ENCODE measurements at regions not wholly inside any gene's neighbourhood (a gene's known extent, or its start where the extent isn't known, plus 50 kb on each side); places are given as distances from the start of the nearest gene placed in this dataset.
"Not testable (repeated sequence)": the region's sequence is repeated elsewhere in the genome, so short reads cannot be mapped to it uniquely, and the experiment has no call there.

- Histone ChIP-seq H3K27me3 (ENCODE audit: insufficient read depth, low read length) (no peaks in the 10 kb centered on the region), H3K79me2 (ENCODE audit: insufficient read depth, low read length) (no peaks in the 10 kb centered on the region), H3K36me3 (ENCODE audit: insufficient read depth, low read length) (no peaks in the 10 kb centered on the region), H3K9me3 (ENCODE audit: low read depth, low read length) (no peaks in the 10 kb centered on the region), H3K4me2 (ENCODE audit: insufficient read depth, low read length) (no peak overlapping the region), H2AFZ (ENCODE audit: low read length) (no peak overlapping the region), H3K4me3 (ENCODE audit: insufficient read depth, low read length) (no peak overlapping the region), H3K27ac (ENCODE audit: low read depth, low read length) (no peak overlapping the region), H4K20me1 (ENCODE audit: insufficient read depth, low read length) (no peaks in the 10 kb centered on the region), H3K4me1 (ENCODE audit: insufficient read depth, low read length) (no peaks in the 10 kb centered on the region)
- no peak for TF ChIP-seq CTCF (IDR thresholded peaks at IDR 0.05; ENCODE audit: extremely low read depth, low read depth, low read length)
- DNase-seq (ENCODE audit: insufficient read length, low spot score, missing footprints), result no peak
These were observed 73.8 kb downstream of the TTC6 start for GRCh38 chr14:37669242-37669641.

GRCh38 chr14:37673439-37673838 lies 78.0 kb downstream of the TTC6 start:
- no peak overlapping the region for H2AFZ ChIP-seq (ENCODE audit: low read length)
- H3K79me2 ChIP-seq (ENCODE audit: insufficient read depth, low read length), result no peaks in the 10 kb centered on the region
- no peaks in the 10 kb centered on the region for H3K36me3 ChIP-seq (ENCODE audit: insufficient read depth, low read length)
- no peaks in the 10 kb centered on the region for H3K4me1 ChIP-seq (ENCODE audit: insufficient read depth, low read length)
- H3K27me3 ChIP-seq (ENCODE audit: insufficient read depth, low read length), result no peaks in the 10 kb centered on the region
- no peak overlapping the region for H3K27ac ChIP-seq (ENCODE audit: low read depth, low read length)
- H3K9me3 ChIP-seq (ENCODE audit: low read depth, low read length), result no peaks in the 10 kb centered on the region
- H4K20me1 ChIP-seq (ENCODE audit: insufficient read depth, low read length), result no peaks in the 10 kb centered on the region
- H3K4me3 ChIP-seq (ENCODE audit: insufficient read depth, low read length), result no peak overlapping the region
- H3K4me2 ChIP-seq (ENCODE audit: insufficient read depth, low read length), result no peak overlapping the region
- DNase-seq (ENCODE audit: insufficient read length, low spot score, missing footprints), result no peak
- TF ChIP-seq CTCF (IDR thresholded peaks at IDR 0.05; ENCODE audit: extremely low read depth, low read depth, low read length), result no peak

GRCh38 chr14:37678916-37679315 lies 83.5 kb downstream of the TTC6 start:
- no peaks in the 10 kb centered on the region for H4K20me1 ChIP-seq (ENCODE audit: insufficient read depth, low read length)
- H3K36me3 ChIP-seq (ENCODE audit: insufficient read depth, low read length), result no peaks in the 10 kb centered on the region
- DNase-seq (ENCODE audit: insufficient read length, low spot score, missing footprints), result no peak
- H2AFZ ChIP-seq (ENCODE audit: low read length), result no peak overlapping the region
- no peaks in the 10 kb centered on the region for H3K9me3 ChIP-seq (ENCODE audit: low read depth, low read length)
- H3K4me2 ChIP-seq (ENCODE audit: insufficient read depth, low read length), result no peak overlapping the region
- no peaks in the 10 kb centered on the region for H3K79me2 ChIP-seq (ENCODE audit: insufficient read depth, low read length)
- H3K4me1 ChIP-seq (ENCODE audit: insufficient read depth, low read length), result no peaks in the 10 kb centered on the region
- H3K27ac ChIP-seq (ENCODE audit: low read depth, low read length), result no peak overlapping the region
- H3K27me3 ChIP-seq (ENCODE audit: insufficient read depth, low read length), result no peaks in the 10 kb centered on the region
- no peak for TF ChIP-seq CTCF (IDR thresholded peaks at IDR 0.05; ENCODE audit: extremely low read depth, low read depth, low read length)
- H3K4me3 ChIP-seq (ENCODE audit: insufficient read depth, low read length), result no peak overlapping the region

- Histone ChIP-seq H3K27me3 (ENCODE audit: insufficient read depth, low read length) (no peaks in the 10 kb centered on the region), H3K79me2 (ENCODE audit: insufficient read depth, low read length) (no peaks in the 10 kb centered on the region), H3K36me3 (ENCODE audit: insufficient read depth, low read length) (no peaks in the 10 kb centered on the region), H3K4me2 (ENCODE audit: insufficient read depth, low read length) (no peak overlapping the region), H3K9me3 (ENCODE audit: low read depth, low read length) (no peaks in the 10 kb centered on the region), H2AFZ (ENCODE audit: low read length) (no peak overlapping the region), H4K20me1 (ENCODE audit: insufficient read depth, low read length) (no peaks in the 10 kb centered on the region), H3K27ac (ENCODE audit: low read depth, low read length) (no peak overlapping the region), H3K4me3 (ENCODE audit: insufficient read depth, low read length) (no peak overlapping the region), H3K4me1 (ENCODE audit: insufficient read depth, low read length) (no peaks in the 10 kb centered on the region)
- DNase-seq (ENCODE audit: insufficient read length, low spot score, missing footprints), result no peak
- no peak for TF ChIP-seq CTCF (IDR thresholded peaks at IDR 0.05; ENCODE audit: extremely low read depth, low read depth, low read length)
These were observed 86.1 kb downstream of the TTC6 start for GRCh38 chr14:37681486-37681885.

- not testable (repeated sequence) for H3K9me3 ChIP-seq (ENCODE audit: low read depth, low read length); H3K79me2 ChIP-seq (ENCODE audit: insufficient read depth, low read length); DNase-seq (ENCODE audit: insufficient read length, low spot score, missing footprints); H3K36me3 ChIP-seq (ENCODE audit: insufficient read depth, low read length); H3K4me3 ChIP-seq (ENCODE audit: insufficient read depth, low read length); H3K27me3 ChIP-seq (ENCODE audit: insufficient read depth, low read length); H3K27ac ChIP-seq (ENCODE audit: low read depth, low read length); H3K4me2 ChIP-seq (ENCODE audit: insufficient read depth, low read length); H2AFZ ChIP-seq (ENCODE audit: low read length); H4K20me1 ChIP-seq (ENCODE audit: insufficient read depth, low read length); H3K4me1 ChIP-seq (ENCODE audit: insufficient read depth, low read length)
These were observed 97.3 kb downstream of the TTC6 start for GRCh38 chr14:37692680-37693079.

- H3K4me2 ChIP-seq (ENCODE audit: insufficient read depth, low read length); H3K4me3 ChIP-seq (ENCODE audit: insufficient read depth, low read length); H3K36me3 ChIP-seq (ENCODE audit: insufficient read depth, low read length); DNase-seq (ENCODE audit: insufficient read length, low spot score, missing footprints); H2AFZ ChIP-seq (ENCODE audit: low read length); H3K27me3 ChIP-seq (ENCODE audit: insufficient read depth, low read length); H3K79me2 ChIP-seq (ENCODE audit: insufficient read depth, low read length); H3K27ac ChIP-seq (ENCODE audit: low read depth, low read length); H4K20me1 ChIP-seq (ENCODE audit: insufficient read depth, low read length); H3K9me3 ChIP-seq (ENCODE audit: low read depth, low read length); H3K4me1 ChIP-seq (ENCODE audit: insufficient read depth, low read length): not testable (repeated sequence)
These were observed 98.0 kb downstream of the TTC6 start for GRCh38 chr14:37693420-37693819.
